ENCODE measurements at regions not wholly inside any gene's neighbourhood (a gene's known extent, or its start where the extent isn't known, plus 50 kb on each side); places are given as distances from the start of the nearest gene placed in this dataset.
"Not testable (repeated sequence)": the region's sequence is repeated elsewhere in the genome, so short reads cannot be mapped to it uniquely, and the experiment has no call there.

- TF ChIP-seq EZH2 (IDR thresholded peaks at IDR 0.05); POLR2AphosphoS5 (IDR thresholded peaks at IDR 0.05; ENCODE audit: borderline replicate concordance, low read depth, low read length); FOXP2 (optimal IDR thresholded peaks at IDR 0.05; ENCODE audit: control extremely low read depth, extremely low read length, insufficient read depth): not testable (repeated sequence)
Observed at GRCh38 chr6:80783271-80783670, 676.8 kb downstream of the BCKDHB start.
